ENCODE measurements at regions not wholly inside any gene's neighbourhood (a gene's known extent, or its start where the extent isn't known, plus 50 kb on each side); places are given as distances from the start of the nearest gene placed in this dataset.

DNA sequence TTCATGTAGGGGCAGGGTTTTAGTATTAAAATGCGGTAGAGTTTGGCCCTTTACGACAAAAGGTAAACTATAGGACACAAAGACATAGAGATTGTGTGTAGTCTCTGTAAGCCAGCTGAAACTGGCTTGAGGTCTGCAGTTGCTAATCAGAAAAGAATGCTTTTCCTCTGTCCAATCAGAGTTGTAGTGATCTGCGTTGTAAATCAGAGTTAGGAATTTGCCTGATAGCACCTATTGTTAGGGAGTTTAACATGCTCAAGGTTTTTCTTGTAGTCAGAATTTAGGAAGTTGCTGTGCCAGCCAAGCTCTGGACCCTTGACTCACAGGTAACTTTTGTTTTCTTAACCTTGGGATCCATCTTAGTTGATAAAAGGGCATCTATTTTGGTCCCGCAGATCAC is 61.2 kb upstream of the VTCN1 start:
- no peak for TF ChIP-seq EZH2phosphoT487 (conservative IDR thresholded peaks at IDR 0.05; ENCODE audit: low read length)
- TF ChIP-seq, protein P1, sequence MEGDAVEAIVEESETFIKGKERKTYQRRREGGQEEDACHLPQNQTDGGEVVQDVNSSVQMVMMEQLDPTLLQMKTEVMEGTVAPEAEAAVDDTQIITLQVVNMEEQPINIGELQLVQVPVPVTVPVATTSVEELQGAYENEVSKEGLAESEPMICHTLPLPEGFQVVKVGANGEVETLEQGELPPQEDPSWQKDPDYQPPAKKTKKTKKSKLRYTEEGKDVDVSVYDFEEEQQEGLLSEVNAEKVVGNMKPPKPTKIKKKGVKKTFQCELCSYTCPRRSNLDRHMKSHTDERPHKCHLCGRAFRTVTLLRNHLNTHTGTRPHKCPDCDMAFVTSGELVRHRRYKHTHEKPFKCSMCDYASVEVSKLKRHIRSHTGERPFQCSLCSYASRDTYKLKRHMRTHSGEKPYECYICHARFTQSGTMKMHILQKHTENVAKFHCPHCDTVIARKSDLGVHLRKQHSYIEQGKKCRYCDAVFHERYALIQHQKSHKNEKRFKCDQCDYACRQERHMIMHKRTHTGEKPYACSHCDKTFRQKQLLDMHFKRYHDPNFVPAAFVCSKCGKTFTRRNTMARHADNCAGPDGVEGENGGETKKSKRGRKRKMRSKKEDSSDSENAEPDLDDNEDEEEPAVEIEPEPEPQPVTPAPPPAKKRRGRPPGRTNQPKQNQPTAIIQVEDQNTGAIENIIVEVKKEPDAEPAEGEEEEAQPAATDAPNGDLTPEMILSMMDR (IDR thresholded peaks at IDR 0.05; ENCODE audit: insufficient read depth, low read length, poor library complexity, severe bottlenecking): no peak

All from SU-DHL-6 (cell line).